Neural cell (in vitro differentiated cells): ENCODE measurements at regions not wholly inside any gene's neighbourhood (a gene's known extent, or its start where the extent isn't known, plus 50 kb on each side); places are given as distances from the start of the nearest gene placed in this dataset.

Experiments
- H2AFZ ChIP-seq: fragments of 200-600, 300-800 bp; sonication (generic), shearing (Covaris generic); 2 replicates; pipeline ENCODE4 v1.6.0; 2014; ENCODE audit warnings: low read depth, mild to moderate bottlenecking, antibody characterized with exemption, low read length, moderate library complexity
- H3F3A ChIP-seq: fragments of 200-600 bp; shearing (Covaris generic); 2 replicates; pipeline ENCODE4 v1.6.1; 2016; ENCODE audit warnings: mild to moderate bottlenecking, moderate library complexity, mixed read lengths, antibody characterized with exemption, low read length; ENCODE audit not compliant: insufficient read depth, poor library complexity, severe bottlenecking
- H3K27ac ChIP-seq: fragments of 200-600, 300-800 bp; sonication (generic), shearing (Covaris generic); 2 replicates; pipeline ENCODE4 v1.5.1; 2014; ENCODE audit warnings: mild to moderate bottlenecking, low read length, moderate library complexity
- H3K27me3 ChIP-seq: fragments of 300-800, 200-600 bp; sonication (generic), shearing (Covaris generic); 2 replicates; pipeline ENCODE4 v1.6.0; 2014; ENCODE audit warnings: mild to moderate bottlenecking, low read depth, low read length, moderate library complexity; ENCODE audit not compliant: insufficient read depth
- H3K36me3 ChIP-seq: fragments of 300-800, 200-600 bp; sonication (generic), shearing (Covaris generic); 2 replicates; pipeline ENCODE4 v1.5.1; 2014; ENCODE audit warnings: mild to moderate bottlenecking, antibody characterized with exemption, low read length, moderate library complexity; ENCODE audit not compliant: insufficient read depth
- H3K4me2 ChIP-seq: fragments of 300-800, 200-600 bp; sonication (generic), shearing (Covaris generic); 2 replicates; pipeline ENCODE4 v1.6.0; 2014; ENCODE audit warnings: mild to moderate bottlenecking, low read length
- H3K4me3 ChIP-seq: fragments of 300-800, 200-600 bp; sonication (generic), shearing (Covaris generic); 2 replicates; pipeline ENCODE4 v1.5.1; 2014; ENCODE audit warnings: mild to moderate bottlenecking, low read length, moderate library complexity
- H3K79me2 ChIP-seq: fragments of 200-600 bp; shearing (Covaris generic); replicated peaks from 2 replicates; pipeline ENCODE4 v1.6.0; 2014; ENCODE audit warnings: mild to moderate bottlenecking, low read length, moderate library complexity; ENCODE audit not compliant: insufficient read depth
- H3K9ac ChIP-seq: fragments of 300-800, 200-600 bp; sonication (generic), shearing (Covaris generic); 2 replicates; pipeline ENCODE4 v1.6.1; 2016; ENCODE audit warnings: mild to moderate bottlenecking, low read length, mixed read lengths
- H3K9me2 ChIP-seq: fragments of 200-600 bp; shearing (Covaris generic); 2 replicates; pipeline ENCODE4 v1.6.1; 2016; ENCODE audit warnings: mild to moderate bottlenecking, low read length, mixed read lengths; ENCODE audit not compliant: insufficient read depth
- H3K9me3 ChIP-seq: fragments of 200-600, 300-800 bp; sonication (generic), shearing (Covaris generic); 2 replicates; pipeline ENCODE4 v1.6.1; 2016; ENCODE audit warnings: mild to moderate bottlenecking, mixed run types, low read length, moderate library complexity, mixed read lengths
- H4K20me1 ChIP-seq: fragments of 200-600 bp; shearing (Covaris generic); 2 replicates; pipeline ENCODE4 v1.6.1; 2016; ENCODE audit warnings: mild to moderate bottlenecking, mixed run types; ENCODE audit not compliant: insufficient read depth
- CTCF ChIP-seq: fragments of 450-650 bp; IDR thresholded peaks from 2 replicates; pipeline ENCODE4 v1.5.1; 2014; ENCODE audit warnings: antibody characterized with exemption, mild to moderate bottlenecking, moderate library complexity; ENCODE audit not compliant: poor library complexity, severe bottlenecking
- EP300 ChIP-seq: fragments of 450-650 bp; conservative IDR thresholded peaks from 2 replicates; pipeline ENCODE4 v1.6.1; 2014; ENCODE audit warnings: antibody characterized with exemption, mild to moderate bottlenecking, moderate library complexity; ENCODE audit not compliant: poor library complexity, severe bottlenecking
- EZH2 ChIP-seq: fragments of 200-600, 300-800 bp; shearing (Covaris generic), sonication (generic); IDR thresholded peaks from 2 replicates; pipeline ENCODE4 v1.6.1; 2014; ENCODE audit warnings: antibody characterized with exemption, low read length, borderline replicate concordance, mild to moderate bottlenecking; ENCODE audit not compliant: insufficient read depth, poor library complexity, severe bottlenecking
- MXI1 ChIP-seq: fragments of 450-650 bp; conservative IDR thresholded peaks from 2 replicates; pipeline ENCODE4 v1.6.1; 2014; ENCODE audit warnings: antibody characterized with exemption, mild to moderate bottlenecking; ENCODE audit not compliant: poor library complexity, severe bottlenecking
- POLR2AphosphoS5 ChIP-seq: IDR thresholded peaks from 2 replicates; pipeline ENCODE4 v1.6.1; 2012
- RAD21 ChIP-seq: fragments of 450-650 bp; conservative IDR thresholded peaks from 2 replicates; pipeline ENCODE4 v1.6.1; 2014; ENCODE audit warnings: antibody characterized with exemption, mild to moderate bottlenecking, moderate library complexity
- SMC3 ChIP-seq: fragments of 450-650 bp; conservative IDR thresholded peaks from 2 replicates; pipeline ENCODE4 v1.6.1; 2014; ENCODE audit warnings: antibody characterized with exemption, mild to moderate bottlenecking, moderate library complexity; ENCODE audit not compliant: poor library complexity
- TAF1 ChIP-seq: IDR thresholded peaks from 2 replicates; pipeline ENCODE4 v1.6.1; 2012; ENCODE audit warnings: low read depth
- TF ChIP-seq, protein P1 (sequence below): IDR thresholded peaks from 2 replicates; pipeline ENCODE4 v1.6.1; 2012; ENCODE audit warnings: borderline replicate concordance

GRCh38 chr13:50526661-50527071 is 316.8 kb downstream of the DLEU7 start:
- no peak overlapping the region for H3K27ac ChIP-seq
- H2AFZ ChIP-seq = no peak overlapping the region
- H3K27me3 ChIP-seq = no peaks in the 10 kb centered on the region

DNA sequence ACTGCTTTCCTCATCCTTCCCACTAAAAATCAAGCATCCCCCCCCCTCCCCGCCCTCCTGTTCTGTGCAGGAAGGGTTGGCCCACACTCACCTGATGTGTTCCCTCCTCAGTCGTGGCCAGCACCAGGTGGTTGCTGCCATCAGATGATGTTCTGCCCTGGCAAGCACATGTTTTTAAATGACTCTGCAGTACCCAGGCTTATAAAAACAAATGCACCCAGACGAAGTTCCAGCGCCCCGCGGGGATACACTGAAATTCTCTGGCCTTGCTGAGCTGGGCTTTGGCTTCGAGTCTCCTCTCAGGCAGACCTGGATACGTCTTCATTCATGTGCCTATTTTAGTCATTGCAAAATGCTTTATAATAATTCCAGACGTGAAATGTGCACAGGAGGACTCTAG is 316.3 kb downstream of the DLEU7 start:
- Histone ChIP-seq H3K4me3 (no peak overlapping the region), H2AFZ (no peak overlapping the region), H3K27me3 (no peaks in the 10 kb centered on the region), H3K36me3 (no peaks in the 10 kb centered on the region), H4K20me1 (no peaks in the 10 kb centered on the region), H3K9ac (no peak overlapping the region), H3K9me3 (no peaks in the 10 kb centered on the region), H3K27ac (no peak overlapping the region), H3K9me2 (no peaks in the 10 kb centered on the region), H3K79me2 (no peaks in the 10 kb centered on the region), H3K4me2 (no peak overlapping the region), H3F3A (no peaks in the 10 kb centered on the region)
- TF ChIP-seq MXI1 = no peak
- TF ChIP-seq CTCF = no peak
- no peak for TF ChIP-seq TAF1
- TF ChIP-seq EZH2 = no peak
- TF ChIP-seq, protein P1, sequence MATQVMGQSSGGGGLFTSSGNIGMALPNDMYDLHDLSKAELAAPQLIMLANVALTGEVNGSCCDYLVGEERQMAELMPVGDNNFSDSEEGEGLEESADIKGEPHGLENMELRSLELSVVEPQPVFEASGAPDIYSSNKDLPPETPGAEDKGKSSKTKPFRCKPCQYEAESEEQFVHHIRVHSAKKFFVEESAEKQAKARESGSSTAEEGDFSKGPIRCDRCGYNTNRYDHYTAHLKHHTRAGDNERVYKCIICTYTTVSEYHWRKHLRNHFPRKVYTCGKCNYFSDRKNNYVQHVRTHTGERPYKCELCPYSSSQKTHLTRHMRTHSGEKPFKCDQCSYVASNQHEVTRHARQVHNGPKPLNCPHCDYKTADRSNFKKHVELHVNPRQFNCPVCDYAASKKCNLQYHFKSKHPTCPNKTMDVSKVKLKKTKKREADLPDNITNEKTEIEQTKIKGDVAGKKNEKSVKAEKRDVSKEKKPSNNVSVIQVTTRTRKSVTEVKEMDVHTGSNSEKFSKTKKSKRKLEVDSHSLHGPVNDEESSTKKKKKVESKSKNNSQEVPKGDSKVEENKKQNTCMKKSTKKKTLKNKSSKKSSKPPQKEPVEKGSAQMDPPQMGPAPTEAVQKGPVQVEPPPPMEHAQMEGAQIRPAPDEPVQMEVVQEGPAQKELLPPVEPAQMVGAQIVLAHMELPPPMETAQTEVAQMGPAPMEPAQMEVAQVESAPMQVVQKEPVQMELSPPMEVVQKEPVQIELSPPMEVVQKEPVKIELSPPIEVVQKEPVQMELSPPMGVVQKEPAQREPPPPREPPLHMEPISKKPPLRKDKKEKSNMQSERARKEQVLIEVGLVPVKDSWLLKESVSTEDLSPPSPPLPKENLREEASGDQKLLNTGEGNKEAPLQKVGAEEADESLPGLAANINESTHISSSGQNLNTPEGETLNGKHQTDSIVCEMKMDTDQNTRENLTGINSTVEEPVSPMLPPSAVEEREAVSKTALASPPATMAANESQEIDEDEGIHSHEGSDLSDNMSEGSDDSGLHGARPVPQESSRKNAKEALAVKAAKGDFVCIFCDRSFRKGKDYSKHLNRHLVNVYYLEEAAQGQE = no peak
- no peak for TF ChIP-seq POLR2AphosphoS5
- no peak for TF ChIP-seq SMC3
- no peak for TF ChIP-seq EP300
- TF ChIP-seq RAD21 = no peak

More at GRCh38 chr13:50526661-50527071, 316.8 kb downstream of the DLEU7 start:
- Histone ChIP-seq H3K9me3 (no peaks in the 10 kb centered on the region), H3K4me2 (no peak overlapping the region), H3K9ac (no peak overlapping the region), H4K20me1 (no peaks in the 10 kb centered on the region), H3K9me2 (no peaks in the 10 kb centered on the region), H3K36me3 (no peaks in the 10 kb centered on the region), H3K4me3 (no peak overlapping the region), H3F3A (no peaks in the 10 kb centered on the region), H3K79me2 (no peaks in the 10 kb centered on the region)
- TF ChIP-seq SMC3 (no peak), TAF1 (no peak), MXI1 (no peak), EZH2 (no peak), CTCF (no peak), RAD21 (no peak), POLR2AphosphoS5 (no peak), EP300 (no peak)
- TF ChIP-seq, protein P1 = no peak
